Fibroblast of skin of back (primary cell): ENCODE measurements at regions not wholly inside any gene's neighbourhood (a gene's known extent, or its start where the extent isn't known, plus 50 kb on each side); places are given as distances from the start of the nearest gene placed in this dataset.
"Not testable (repeated sequence)": the region's sequence is repeated elsewhere in the genome, so short reads cannot be mapped to it uniquely, and the experiment has no call there.

Source experiments
- DNase-seq: peaks from one replicate; pipeline ENCODE4 v3.0.0-alpha.2; 2013

GRCh38 chr15:96947296-96948229 lies 617.1 kb downstream of the NR2F2 start:
- DNase-seq, result no peak

GRCh38 chr15:96948981-96949380 lies 618.5 kb downstream of the NR2F2 start:
- DNase-seq, result no peak

GRCh38 chr15:96958721-96959120 lies 628.2 kb downstream of the NR2F2 start:
- no peak for DNase-seq

GRCh38 chr15:96959501-96959900 lies 629.0 kb downstream of the NR2F2 start:
- no peak for DNase-seq

- no peak for DNase-seq
Measured at GRCh38 chr15:96960711-96961480, 630.4 kb downstream of the NR2F2 start.

- no peak for DNase-seq
Measured at GRCh38 chr15:96966554-96966953, 636.1 kb downstream of the NR2F2 start.

- DNase-seq, result no peak
Measured at GRCh38 chr15:96969732-96970710, 639.5 kb downstream of the NR2F2 start.

- no peak for DNase-seq
Measured at GRCh38 chr15:96972201-96972600, 641.7 kb downstream of the NR2F2 start.

GRCh38 chr15:96974761-96975160 lies 644.3 kb downstream of the NR2F2 start:
- DNase-seq, result no peak

- DNase-seq, result no peak
Measured at GRCh38 chr15:96977886-96978285, 647.4 kb downstream of the NR2F2 start.

- DNase-seq, result no peak
Measured at GRCh38 chr15:96978937-96979473, 648.5 kb downstream of the NR2F2 start.

- DNase-seq, result not testable (repeated sequence)
Measured at GRCh38 chr15:96984121-96984671, 653.7 kb downstream of the NR2F2 start.

GRCh38 chr15:96992817-96993216 lies 662.3 kb downstream of the NR2F2 start:
- no peak for DNase-seq

- no peak for DNase-seq
Measured at GRCh38 chr15:96997538-96997937, 667.0 kb downstream of the NR2F2 start.

- DNase-seq, result no peak
Measured at GRCh38 chr15:97009031-97009431, 678.5 kb downstream of the NR2F2 start.

GRCh38 chr15:97012986-97013385 lies 682.5 kb downstream of the NR2F2 start:
- no peak for DNase-seq

- DNase-seq, result no peak
Measured at GRCh38 chr15:97013491-97013890, 683.0 kb downstream of the NR2F2 start.

- peak; percentile 0 for DNase-seq
Measured at GRCh38 chr15:97014001-97014400, 683.5 kb downstream of the NR2F2 start.

- DNase-seq, result no peak
Measured at GRCh38 chr15:97023488-97023844, 693.0 kb downstream of the NR2F2 start.

- DNase-seq, result no peak
Measured at GRCh38 chr15:97026781-97027180, 696.3 kb downstream of the NR2F2 start.

GRCh38 chr15:97027772-97028171 lies 697.3 kb downstream of the NR2F2 start:
- DNase-seq, result no peak

- DNase-seq, result no peak
Measured at GRCh38 chr15:97030251-97030650, 699.8 kb downstream of the NR2F2 start.
